ENCODE measurements at regions not wholly inside any gene's neighbourhood (a gene's known extent, or its start where the extent isn't known, plus 50 kb on each side); places are given as distances from the start of the nearest gene placed in this dataset.

- TF ChIP-seq, protein P1, sequence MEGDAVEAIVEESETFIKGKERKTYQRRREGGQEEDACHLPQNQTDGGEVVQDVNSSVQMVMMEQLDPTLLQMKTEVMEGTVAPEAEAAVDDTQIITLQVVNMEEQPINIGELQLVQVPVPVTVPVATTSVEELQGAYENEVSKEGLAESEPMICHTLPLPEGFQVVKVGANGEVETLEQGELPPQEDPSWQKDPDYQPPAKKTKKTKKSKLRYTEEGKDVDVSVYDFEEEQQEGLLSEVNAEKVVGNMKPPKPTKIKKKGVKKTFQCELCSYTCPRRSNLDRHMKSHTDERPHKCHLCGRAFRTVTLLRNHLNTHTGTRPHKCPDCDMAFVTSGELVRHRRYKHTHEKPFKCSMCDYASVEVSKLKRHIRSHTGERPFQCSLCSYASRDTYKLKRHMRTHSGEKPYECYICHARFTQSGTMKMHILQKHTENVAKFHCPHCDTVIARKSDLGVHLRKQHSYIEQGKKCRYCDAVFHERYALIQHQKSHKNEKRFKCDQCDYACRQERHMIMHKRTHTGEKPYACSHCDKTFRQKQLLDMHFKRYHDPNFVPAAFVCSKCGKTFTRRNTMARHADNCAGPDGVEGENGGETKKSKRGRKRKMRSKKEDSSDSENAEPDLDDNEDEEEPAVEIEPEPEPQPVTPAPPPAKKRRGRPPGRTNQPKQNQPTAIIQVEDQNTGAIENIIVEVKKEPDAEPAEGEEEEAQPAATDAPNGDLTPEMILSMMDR (conservative IDR thresholded peaks at IDR 0.05; ENCODE audit: low read length) = no peak
- TF ChIP-seq EZH2phosphoT487 (IDR thresholded peaks at IDR 0.05; ENCODE audit: borderline replicate concordance, low read depth, low read length) = no peak
Observed at GRCh38 chr11:105189581-105189980, 50.0 kb upstream of the CARD18 start.

All from OCI-LY7 (cell line).